ENCODE measurements at regions not wholly inside any gene's neighbourhood (a gene's known extent, or its start where the extent isn't known, plus 50 kb on each side); places are given as distances from the start of the nearest gene placed in this dataset.

- TF ChIP-seq CTCF (IDR thresholded peaks at IDR 0.05; ENCODE audit: low read length), result no peak
- no peak for TF ChIP-seq EZH2 (IDR thresholded peaks at IDR 0.05; ENCODE audit: borderline replicate concordance, low read length)
Observed at GRCh38 chr2:14884651-14885050, 252.1 kb downstream of the LRATD1 start.

Measured in OCI-LY1 (cell line).